Adrenal gland (tissue), 9 donors: ENCODE measurements at regions not wholly inside any gene's neighbourhood (a gene's known extent, or its start where the extent isn't known, plus 50 kb on each side); places are given as distances from the start of the nearest gene placed in this dataset.

Source experiments
- DNase-seq, 7 donors: peaks; one replicate each; pipeline ENCODE4 v3.0.0-alpha.2; 2019 to 2020
- H3K27ac ChIP-seq, 5 donors: fragments of 200-600 bp; sonication (generic) in 4 of 5; 1 replicate in 3 of 5; 2 replicates in 2 of 5; pipeline versions ENCODE4 v1.5.1 to v1.8.0; 2016 to 2020; ENCODE audit warnings: mild to moderate bottlenecking in 1 of 5
- H3K27me3 ChIP-seq: fragments of 200-600 bp; 2 replicates; pipeline ENCODE4 v1.8.0; 2021
- H3K36me3 ChIP-seq, 2 donors: fragments of 200-600 bp; replicated peaks in 1 of 2; 1 replicate in 1 of 2; 2 replicates in 1 of 2; pipeline versions ENCODE4 v1.5.1 to v1.8.0; 2018 to 2022
- H3K4me1 ChIP-seq, 2 donors: fragments of 200-600 bp; replicated peaks in 1 of 2; 1 replicate in 1 of 2; 2 replicates in 1 of 2; pipeline versions ENCODE4 v1.5.1 to v1.8.0; 2018 to 2021
- H3K4me3 ChIP-seq, 4 donors: fragments of 200-600 bp; sonication (generic) in 3 of 4; one replicate each; pipeline ENCODE4 v1.5.1; 2016 to 2018
- H3K9me3 ChIP-seq, 3 donors: fragments of 200-600 bp; sonication (generic) in 1 of 3; replicated peaks in 1 of 3; 1 replicate in 2 of 3; 2 replicates in 1 of 3; pipeline versions ENCODE4 v1.5.1 to v1.8.0; 2016 to 2021
- POLR2A ChIP-seq, 2 donors: fragments of 450-650 bp; IDR thresholded peaks; one replicate each; pipeline ENCODE4 v1.6.1; 2017; ENCODE audit warnings: antibody characterized with exemption in 2 of 2, mild to moderate bottlenecking in 2 of 2, moderate library complexity in 1 of 2
- WGBS, 4 donors: extraction: QIAGEN DNeasy Blood & Tissue Kit in 2 of 4; methylation state at CpG; one replicate each; pipeline versions ENCODE4 v1.1.5 to v1.1.7; 2013 to 2017; 5-methylcytosine and 5-hydroxymethylcytosine counted together
- intact Hi-C, 2 donors: fragments of 100-400 bp; cut with DNase I; formaldehyde crosslinking; loops; one replicate each; pipeline versions ENCODE4 v1.14.1 to v1.15.0; 2022 to 2023
- TF ChIP-seq, protein P1 (sequence below), 6 experiments: fragments of 450-650 bp in 4 of 6; fragments of 200-600 bp in 2 of 6; sonication (generic) in 1 of 6; IDR thresholded peaks; 1 replicate in 5 of 6; 2 replicates in 1 of 6; pipeline versions ENCODE4 v1.5.1 to v1.8.0; 2016 to 2021; ENCODE audit warnings: antibody characterized with exemption in 6 of 6, mild to moderate bottlenecking in 2 of 6, moderate library complexity in 1 of 6
- donor health status: healthy with polysubstance abuse.
- donor health status: Bipolar disorder and iron deficiency.
- donor health status: DM: yes; HTN: yes; CAD: no.
- donor health status: DM: no; HTN: no; CAD: no.
- donor health status: DM: no; HTN: no; CAD: no.

DNA sequence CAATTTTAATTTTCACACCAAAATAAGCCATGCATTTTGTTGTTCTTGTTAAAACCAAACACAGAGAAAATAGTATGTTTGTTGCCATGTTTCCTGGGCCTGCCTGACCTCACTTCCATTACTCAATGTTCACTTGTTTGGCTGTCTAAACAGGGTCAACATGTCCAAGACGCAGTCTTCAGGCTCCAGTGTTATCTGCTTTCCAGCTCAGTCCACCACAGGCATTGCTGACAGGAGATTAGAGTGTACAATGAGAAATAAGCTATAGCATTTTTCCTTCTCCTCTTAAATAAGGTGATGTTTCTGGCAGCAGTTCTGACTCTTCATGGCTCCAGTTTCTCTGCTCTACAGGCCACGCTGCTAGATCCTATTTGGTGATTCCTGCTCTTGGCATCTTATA, 1030.5 kb downstream of the KCNT2 start:
- TF ChIP-seq POLR2A (IDR thresholded peaks at IDR 0.05) = no peak
- TF ChIP-seq, protein P1, sequence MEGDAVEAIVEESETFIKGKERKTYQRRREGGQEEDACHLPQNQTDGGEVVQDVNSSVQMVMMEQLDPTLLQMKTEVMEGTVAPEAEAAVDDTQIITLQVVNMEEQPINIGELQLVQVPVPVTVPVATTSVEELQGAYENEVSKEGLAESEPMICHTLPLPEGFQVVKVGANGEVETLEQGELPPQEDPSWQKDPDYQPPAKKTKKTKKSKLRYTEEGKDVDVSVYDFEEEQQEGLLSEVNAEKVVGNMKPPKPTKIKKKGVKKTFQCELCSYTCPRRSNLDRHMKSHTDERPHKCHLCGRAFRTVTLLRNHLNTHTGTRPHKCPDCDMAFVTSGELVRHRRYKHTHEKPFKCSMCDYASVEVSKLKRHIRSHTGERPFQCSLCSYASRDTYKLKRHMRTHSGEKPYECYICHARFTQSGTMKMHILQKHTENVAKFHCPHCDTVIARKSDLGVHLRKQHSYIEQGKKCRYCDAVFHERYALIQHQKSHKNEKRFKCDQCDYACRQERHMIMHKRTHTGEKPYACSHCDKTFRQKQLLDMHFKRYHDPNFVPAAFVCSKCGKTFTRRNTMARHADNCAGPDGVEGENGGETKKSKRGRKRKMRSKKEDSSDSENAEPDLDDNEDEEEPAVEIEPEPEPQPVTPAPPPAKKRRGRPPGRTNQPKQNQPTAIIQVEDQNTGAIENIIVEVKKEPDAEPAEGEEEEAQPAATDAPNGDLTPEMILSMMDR (IDR thresholded peaks at IDR 0.05) = no peak
- intact Hi-C loops = no loop called here
- WGBS, 4 donors = 50 to 76% (median 61%) methylated on average over 2 of the region's 2 CpGs

DNA sequence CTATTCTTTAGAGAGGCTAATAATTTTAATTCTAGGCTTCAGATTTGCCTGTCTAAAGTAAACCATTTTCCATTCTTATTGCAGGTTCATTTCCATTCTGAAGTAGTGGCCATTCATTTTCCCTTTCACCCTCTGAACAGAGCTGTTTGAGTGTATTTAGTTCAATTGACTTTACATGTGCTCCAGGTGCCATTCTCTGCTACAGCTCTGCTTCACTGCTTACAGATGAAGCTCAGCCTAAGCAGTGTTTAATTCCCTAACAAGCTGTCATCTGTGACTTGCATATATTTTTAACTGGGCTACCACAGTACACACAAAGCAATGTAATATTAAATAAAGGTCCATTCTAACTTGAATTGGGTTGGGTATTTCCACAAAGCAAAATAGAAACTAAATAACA, 1031.6 kb downstream of the KCNT2 start:
- intact Hi-C loops = no loop called here
- no peaks in the 10 kb centered on the region for H3K27me3 ChIP-seq
- H3K36me3 ChIP-seq = no peaks in the 10 kb centered on the region
- DNase-seq = no peak
- no peaks in the 10 kb centered on the region for H3K9me3 ChIP-seq
- no peak overlapping the region for H3K27ac ChIP-seq
- H3K4me1 ChIP-seq = no peaks in the 10 kb centered on the region
- TF ChIP-seq, protein P1 (IDR thresholded peaks at IDR 0.05) = no peak
- TF ChIP-seq POLR2A (IDR thresholded peaks at IDR 0.05) = no peak
- no peak overlapping the region for H3K4me3 ChIP-seq

More for the DNA sequence above, 1030.5 kb downstream of the KCNT2 start:
- H3K4me3 ChIP-seq = no peak overlapping the region
- H3K9me3 ChIP-seq = no peaks in the 10 kb centered on the region
- no peak overlapping the region for H3K27ac ChIP-seq
- no peaks in the 10 kb centered on the region for H3K4me1 ChIP-seq
- H3K27me3 ChIP-seq = no peaks in the 10 kb centered on the region
- H3K36me3 ChIP-seq = no peaks in the 10 kb centered on the region
- DNase-seq = no peak

DNA sequence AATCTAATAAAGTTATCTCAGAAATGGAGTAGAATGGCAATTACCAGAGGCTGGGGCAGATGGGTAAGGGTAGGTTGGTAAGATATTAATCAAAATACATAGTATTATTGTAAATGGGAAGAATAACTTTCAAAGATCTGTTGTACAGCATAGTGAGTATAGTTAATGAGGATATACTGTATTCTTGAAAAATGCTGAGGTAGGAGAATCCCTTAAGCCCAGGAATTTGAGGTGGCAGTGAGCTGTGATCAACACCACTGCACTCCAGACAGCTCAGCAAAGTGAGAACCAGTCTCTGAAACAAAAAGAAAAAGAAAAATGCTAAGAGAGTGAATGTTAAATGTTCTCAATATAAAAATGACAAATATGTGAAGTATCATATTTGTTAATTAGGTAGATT, 1033.7 kb downstream of the KCNT2 start:
- H3K27ac ChIP-seq = no peak overlapping the region
- intact Hi-C loops = no loop called here
- H3K36me3 ChIP-seq = no peaks in the 10 kb centered on the region
- no peaks in the 10 kb centered on the region for H3K4me1 ChIP-seq
- H3K9me3 ChIP-seq = no peaks in the 10 kb centered on the region
- H3K27me3 ChIP-seq = no peaks in the 10 kb centered on the region
- TF ChIP-seq, protein P1 (IDR thresholded peaks at IDR 0.05) = no peak
- no peak for TF ChIP-seq POLR2A (IDR thresholded peaks at IDR 0.05)
- no peak for DNase-seq
- H3K4me3 ChIP-seq = no peak overlapping the region

DNA sequence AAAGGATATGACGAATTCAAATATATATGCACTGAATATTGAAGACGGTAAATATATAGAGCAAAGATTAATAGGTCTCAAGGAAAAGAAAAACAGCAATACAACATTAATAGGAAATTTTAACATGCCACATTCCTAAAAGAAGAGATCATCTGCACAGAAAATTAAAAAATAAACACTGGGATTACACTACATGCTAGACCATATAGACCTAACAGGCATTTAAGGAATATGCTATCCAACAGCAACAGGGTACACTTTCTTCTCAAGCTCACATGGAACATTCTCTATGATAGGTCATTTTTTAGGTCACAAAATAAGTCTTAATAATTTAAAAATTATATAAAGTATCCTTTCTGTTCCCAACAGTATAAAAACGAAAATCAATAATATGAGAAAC, 1038.3 kb downstream of the KCNT2 start:
- DNase-seq = no peak
- Histone ChIP-seq H3K9me3 (no peaks in the 10 kb centered on the region), H3K4me1 (no peaks in the 10 kb centered on the region), H3K27ac (no peak overlapping the region), H3K4me3 (no peak overlapping the region), H3K27me3 (no peaks in the 10 kb centered on the region), H3K36me3 (no peaks in the 10 kb centered on the region)
- TF ChIP-seq, protein P1 (IDR thresholded peaks at IDR 0.05) = no peak
- no peak for TF ChIP-seq POLR2A (IDR thresholded peaks at IDR 0.05)
- intact Hi-C loops = no loop called here
- 59 to 70% (median 65%) methylated on average over 3 of the region's 3 CpGs for WGBS, 4 donors
